SJSA1 (cell line): ENCODE measurements at regions not wholly inside any gene's neighbourhood (a gene's known extent, or its start where the extent isn't known, plus 50 kb on each side); places are given as distances from the start of the nearest gene placed in this dataset.
"Not testable (repeated sequence)": the region's sequence is repeated elsewhere in the genome, so short reads cannot be mapped to it uniquely, and the experiment has no call there.

Experiments
- DNase-seq, 2 experiments: peaks; one replicate each; pipeline ENCODE4 v3.0.0-alpha.2; 2015 to 2020; ENCODE audit warnings: low spot score in 2 of 2, low read depth in 1 of 2
- H3K27ac ChIP-seq: fragments of 250-450 bp; sonication (Bioruptor Pico); 2 replicates; pipeline ENCODE4 v1.5.1; 2020; ENCODE audit warnings: mild to moderate bottlenecking, moderate library complexity
- H3K27me3 ChIP-seq: fragments of 250-450 bp; sonication (Bioruptor Pico); replicated peaks from 2 replicates; pipeline ENCODE4 v1.5.1; 2020; ENCODE audit warnings: mild to moderate bottlenecking, moderate library complexity
- H3K36me3 ChIP-seq: fragments of 250-450 bp; sonication (Bioruptor Pico); 2 replicates; pipeline ENCODE4 v1.5.1; 2020; ENCODE audit warnings: mild to moderate bottlenecking
- H3K4me1 ChIP-seq: fragments of 250-450 bp; sonication (Bioruptor Pico); replicated peaks from 2 replicates; pipeline ENCODE4 v1.6.1; 2021; ENCODE audit warnings: mild to moderate bottlenecking
- H3K4me3 ChIP-seq: fragments of 250-450 bp; sonication (Bioruptor Pico); 2 replicates; pipeline ENCODE4 v1.5.1; 2020; ENCODE audit warnings: mild to moderate bottlenecking
- H3K9me3 ChIP-seq: fragments of 250-450 bp; sonication (Bioruptor Pico); replicated peaks from 2 replicates; pipeline ENCODE4 v1.5.1; 2020; ENCODE audit warnings: mild to moderate bottlenecking

DNA sequence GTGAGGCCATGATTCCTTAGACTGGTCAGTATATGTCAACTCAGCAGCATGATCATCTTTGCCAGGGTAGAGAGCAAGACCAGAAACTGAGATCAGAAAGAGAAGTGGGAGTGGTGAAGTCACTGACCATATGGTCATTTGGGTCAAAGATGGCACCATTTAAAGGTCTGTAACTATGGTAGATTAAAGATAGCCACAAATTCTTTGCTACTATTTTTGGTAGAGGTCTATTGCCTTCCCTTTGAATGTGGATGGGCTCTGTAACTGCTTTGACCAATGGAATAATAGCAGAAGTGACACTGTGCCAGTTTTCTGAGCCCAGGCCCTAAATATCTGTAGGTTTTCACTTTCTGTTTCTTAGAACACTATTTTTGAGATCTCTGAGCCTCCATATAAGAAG, 117.6 kb downstream of the PCSK1 start:
- no peak overlapping the region for H3K27ac ChIP-seq
- no peaks in the 10 kb centered on the region for H3K27me3 ChIP-seq
- no peaks in the 10 kb centered on the region for H3K4me1 ChIP-seq

DNA sequence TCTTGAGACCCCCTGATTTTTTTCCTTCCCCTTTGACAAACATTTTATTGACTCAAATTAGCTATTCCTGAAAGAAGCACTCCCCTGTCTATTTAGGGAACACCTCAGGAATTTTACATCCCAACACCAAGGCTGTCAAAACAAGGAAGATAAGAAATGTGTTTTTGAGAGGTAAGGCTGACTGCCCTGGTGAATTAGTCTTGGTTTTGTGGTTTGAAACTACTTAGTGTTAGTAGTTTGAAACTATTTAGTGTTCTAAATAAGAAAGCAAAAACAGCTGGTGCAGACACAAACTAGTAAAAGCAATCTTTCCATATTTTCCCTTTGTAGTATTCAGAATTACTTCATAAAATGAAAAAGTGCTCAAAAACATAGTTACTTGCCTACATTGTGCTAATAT, 120.7 kb downstream of the PCSK1 start:
- no peaks in the 10 kb centered on the region for H3K27me3 ChIP-seq
- DNase-seq: no peak
- H3K27ac ChIP-seq: no peak overlapping the region
- H3K4me3 ChIP-seq: no peak overlapping the region
- H3K9me3 ChIP-seq: no peaks in the 10 kb centered on the region
- H3K4me1 ChIP-seq: no peaks in the 10 kb centered on the region
- no peaks in the 10 kb centered on the region for H3K36me3 ChIP-seq

More for the DNA sequence above, 117.6 kb downstream of the PCSK1 start:
- Histone ChIP-seq H3K4me3 (no peak overlapping the region), H3K36me3 (no peaks in the 10 kb centered on the region), H3K9me3 (no peaks in the 10 kb centered on the region)
- no peak for DNase-seq

DNA sequence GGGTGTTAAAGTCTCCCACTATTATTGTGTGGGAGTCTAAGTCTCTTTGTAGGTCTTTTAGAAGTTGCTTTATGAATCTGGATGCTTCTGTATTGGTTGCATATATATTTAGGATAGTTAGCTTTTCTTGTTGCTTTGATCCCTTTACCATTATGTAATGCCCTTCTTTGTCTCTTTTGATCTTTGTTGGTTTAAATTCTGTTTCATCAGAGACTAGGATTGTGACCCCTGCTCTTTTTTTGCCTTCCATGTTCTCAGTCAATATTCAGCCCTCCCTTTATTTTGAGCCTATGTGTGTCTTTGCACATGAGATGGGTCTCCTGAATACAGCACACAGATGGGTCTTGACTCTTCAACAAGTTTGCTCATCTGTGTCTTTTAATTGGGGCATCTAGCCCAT, 126.0 kb downstream of the PCSK1 start:
- not testable (repeated sequence) for H3K4me3 ChIP-seq, H3K27me3 ChIP-seq, DNase-seq, H3K36me3 ChIP-seq, H3K27ac ChIP-seq, H3K4me1 ChIP-seq, H3K9me3 ChIP-seq

DNA sequence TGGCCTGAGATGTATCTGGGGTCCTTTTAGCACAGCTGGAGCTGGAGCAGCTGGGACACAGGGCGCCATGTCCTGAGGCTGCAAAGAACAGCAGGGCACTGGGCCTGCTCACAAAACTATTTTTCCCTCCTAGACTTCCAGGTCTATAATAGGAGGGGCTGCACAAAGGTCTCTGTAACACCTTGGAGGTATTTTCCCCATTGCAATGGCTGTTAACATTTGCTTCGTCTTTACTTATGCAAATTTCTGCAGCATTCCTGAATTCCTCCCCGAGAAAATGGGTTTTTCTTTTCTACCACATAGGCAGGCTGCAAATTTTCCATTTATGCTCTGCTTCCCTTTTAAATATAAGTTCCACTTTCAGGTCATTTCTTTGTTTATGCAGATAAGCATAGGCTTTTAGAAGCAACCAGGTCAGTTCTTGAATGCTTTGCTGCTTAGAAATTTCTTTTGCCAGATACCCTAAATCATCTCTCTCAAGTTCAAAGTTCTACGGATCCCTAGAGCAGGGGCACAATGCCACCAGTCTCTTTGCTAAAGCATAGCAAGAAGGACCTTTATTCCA, 130.8 kb downstream of the PCSK1 start:
- DNase-seq: no peak
- Histone ChIP-seq H3K4me1 (peaks cover 11% of the 10 kb centered on the region), H3K27me3 (no peaks in the 10 kb centered on the region), H3K4me3 (no peak overlapping the region), H3K36me3 (no peaks in the 10 kb centered on the region), H3K27ac (no peak overlapping the region), H3K9me3 (no peaks in the 10 kb centered on the region; the same call in 1 of the 2 replicates)

DNA sequence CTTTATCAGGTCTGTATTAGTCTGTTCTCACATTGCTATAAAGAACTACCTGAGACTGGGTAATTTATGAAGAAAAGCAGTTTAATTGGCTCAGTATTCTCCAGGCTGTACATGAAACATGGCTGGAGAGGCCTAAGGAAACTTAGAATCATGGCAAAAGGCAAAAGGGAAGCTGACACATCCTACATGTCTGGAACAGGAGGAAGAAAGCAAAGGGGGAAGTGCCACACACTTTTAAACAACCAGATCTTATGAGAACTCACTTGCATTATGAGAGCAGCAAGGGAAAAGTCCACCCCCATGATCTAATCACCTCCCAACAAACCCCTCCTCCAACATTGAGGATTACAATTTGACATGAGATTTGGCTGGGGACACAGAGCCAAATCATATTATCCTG, 132.1 kb downstream of the PCSK1 start:
- H3K4me1 ChIP-seq: peaks cover 11% of the 10 kb centered on the region
- H3K27me3 ChIP-seq: no peaks in the 10 kb centered on the region
- H3K27ac ChIP-seq: no peak overlapping the region
- H3K4me3 ChIP-seq: no peak overlapping the region
- DNase-seq: no peak
- no peaks in the 10 kb centered on the region; the same call in 1 of the 2 replicates for H3K9me3 ChIP-seq
- no peaks in the 10 kb centered on the region for H3K36me3 ChIP-seq

DNA sequence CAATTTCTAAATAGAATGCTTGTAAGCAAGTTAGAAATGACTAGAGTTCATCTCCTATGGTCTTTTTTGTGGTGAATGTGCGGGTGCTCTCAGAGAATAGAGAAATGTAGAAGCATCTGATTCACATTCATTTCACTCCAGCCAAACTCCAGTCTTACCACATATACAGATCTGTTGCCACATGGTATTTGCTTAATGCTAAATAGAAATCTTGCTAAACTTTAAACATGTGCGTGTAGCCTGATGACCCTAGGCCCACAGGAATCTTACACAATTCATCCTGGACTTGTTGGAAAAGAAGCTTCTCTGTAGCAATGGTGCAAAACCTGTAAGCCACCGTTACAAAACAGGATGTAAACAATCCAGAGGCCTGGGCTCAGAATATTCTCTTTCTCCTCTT, 135.2 kb downstream of the PCSK1 start:
- Histone ChIP-seq H3K4me1 (peaks cover 27% of the 10 kb centered on the region), H3K27ac (no peak overlapping the region), H3K9me3 (no peaks in the 10 kb centered on the region; the same call in 1 of the 2 replicates)

DNA sequence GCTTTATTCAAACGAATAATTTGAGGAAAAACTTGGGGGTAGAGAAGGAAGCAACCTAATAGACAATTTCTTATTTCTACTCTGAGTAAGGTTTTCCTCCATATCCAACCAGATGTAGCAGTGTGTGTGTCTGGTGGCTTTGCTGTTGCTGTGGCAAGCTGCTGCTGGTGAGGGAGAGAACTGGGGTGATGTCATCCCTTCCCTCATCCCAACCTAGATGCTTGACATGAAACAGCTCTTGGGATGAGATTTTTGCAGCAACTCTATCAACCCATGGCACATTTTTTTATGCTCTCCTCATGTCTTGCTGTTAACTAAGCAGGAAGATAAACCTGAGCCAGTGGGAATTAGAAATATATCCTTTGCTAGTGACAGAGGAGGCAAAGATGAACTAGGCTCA, 135.8 kb downstream of the PCSK1 start:
- DNase-seq: no peak
- H3K27ac ChIP-seq: no peak overlapping the region
- no peaks in the 10 kb centered on the region for H3K36me3 ChIP-seq
- H3K27me3 ChIP-seq: no peaks in the 10 kb centered on the region
- H3K4me1 ChIP-seq: peaks cover 27% of the 10 kb centered on the region
- H3K4me3 ChIP-seq: no peak overlapping the region
- H3K9me3 ChIP-seq: no peaks in the 10 kb centered on the region; the same call in 1 of the 2 replicates

More for the DNA sequence above, 135.2 kb downstream of the PCSK1 start:
- Histone ChIP-seq H3K4me3 (no peak overlapping the region), H3K27me3 (no peaks in the 10 kb centered on the region), H3K36me3 (no peaks in the 10 kb centered on the region)
- DNase-seq: peak in 1 of 2 experiments; percentile 33

DNA sequence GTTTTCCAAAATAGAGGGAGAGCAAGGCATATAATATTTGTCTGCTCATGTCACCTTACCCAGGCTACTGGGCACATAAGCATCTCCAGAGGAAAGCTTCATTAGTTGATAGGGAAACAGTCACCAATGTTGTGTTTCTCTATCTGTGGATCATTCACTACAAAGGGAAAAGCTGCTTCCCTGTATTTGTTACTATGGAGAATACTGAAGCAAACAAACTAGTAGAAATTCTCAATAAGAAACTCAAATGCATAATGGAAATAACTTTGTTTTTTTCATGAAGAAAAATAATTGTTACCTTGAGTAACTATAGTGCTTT, 138.2 kb downstream of the PCSK1 start:
- H3K9me3 ChIP-seq: no peaks in the 10 kb centered on the region
- no peak overlapping the region for H3K27ac ChIP-seq
- H3K4me1 ChIP-seq: peaks cover 27% of the 10 kb centered on the region
- H3K36me3 ChIP-seq: no peaks in the 10 kb centered on the region
- DNase-seq: no peak
- H3K4me3 ChIP-seq: no peak overlapping the region
- H3K27me3 ChIP-seq: no peaks in the 10 kb centered on the region

DNA sequence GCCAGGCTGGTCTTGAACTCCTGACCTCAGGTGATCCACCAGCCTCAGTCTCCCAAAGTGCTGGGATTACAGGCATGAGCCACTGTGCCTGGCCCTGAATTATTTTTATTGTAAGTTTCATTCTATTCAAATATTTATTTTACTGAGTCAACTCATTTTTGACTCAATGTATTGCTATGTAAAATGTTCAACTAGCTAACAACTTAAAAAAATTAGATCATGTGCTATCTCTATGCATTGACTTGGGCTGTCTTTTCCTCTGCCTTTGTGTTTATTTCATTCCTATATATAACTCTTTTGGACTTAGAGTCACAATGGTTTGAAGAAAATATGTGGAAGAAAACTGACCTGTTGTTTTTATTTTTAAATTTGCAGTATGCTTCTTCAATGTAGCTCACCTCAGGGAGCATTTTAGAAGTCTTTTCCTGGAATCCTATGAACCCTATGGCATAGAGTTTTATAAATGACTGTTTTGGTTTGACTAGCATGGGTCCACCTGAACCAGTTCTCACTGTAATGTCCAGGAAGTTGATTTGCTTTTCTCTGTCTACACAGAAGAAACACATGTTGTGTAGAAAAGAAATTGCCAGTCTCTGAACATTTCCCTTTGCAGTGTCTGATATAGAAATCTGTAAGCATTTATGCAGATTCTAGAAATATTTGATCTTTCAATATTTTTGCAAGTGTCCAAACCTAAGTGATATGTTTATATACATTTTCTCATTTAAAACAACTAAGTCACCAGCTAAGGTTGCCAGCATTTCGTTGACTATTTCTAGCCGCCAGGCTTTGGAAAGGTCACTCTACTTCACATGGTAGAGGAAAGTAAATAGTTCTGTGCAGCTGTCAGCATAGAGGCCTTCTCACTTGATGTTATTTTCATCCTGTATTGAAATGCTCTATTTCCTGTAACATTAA, 138.8 kb downstream of the PCSK1 start:
- Histone ChIP-seq H3K4me3 (no peak overlapping the region), H3K27me3 (no peaks in the 10 kb centered on the region), H3K36me3 (no peaks in the 10 kb centered on the region), H3K9me3 (no peaks in the 10 kb centered on the region), H3K4me1 (peaks cover 27% of the 10 kb centered on the region), H3K27ac (no peak overlapping the region)
- no peak for DNase-seq

DNA sequence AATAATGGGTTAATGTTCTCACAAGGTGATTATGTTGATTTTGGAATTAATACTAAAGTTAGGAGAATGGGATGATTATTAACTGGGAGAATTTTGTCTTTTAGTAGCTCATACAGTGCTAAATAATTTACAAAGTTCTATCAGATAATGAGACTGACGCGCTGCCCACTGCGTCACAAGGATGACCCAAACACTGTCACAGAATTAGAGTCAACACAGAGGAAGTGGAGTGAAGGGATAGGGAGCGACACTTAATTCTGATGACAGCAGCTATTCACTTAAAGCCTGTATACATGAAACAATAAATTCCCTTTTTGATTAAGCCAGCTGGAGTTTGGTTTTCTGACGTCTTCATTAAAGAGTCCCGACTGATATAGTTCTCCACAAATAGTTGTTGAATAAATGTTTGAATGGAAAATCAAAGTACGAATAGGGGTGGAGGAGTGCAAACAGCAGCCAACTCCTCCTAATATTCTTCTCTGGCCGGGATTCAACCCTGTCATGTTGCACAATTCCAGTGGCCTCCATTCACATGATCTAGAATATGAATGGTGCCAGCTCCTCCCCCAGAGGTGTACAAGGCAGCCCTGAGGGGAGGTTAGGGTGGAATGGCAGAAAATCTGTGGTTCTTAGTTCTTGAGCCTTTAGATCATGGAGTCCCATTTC, 140.3 kb downstream of the PCSK1 start:
- no peaks in the 10 kb centered on the region for H3K27me3 ChIP-seq
- no peak for DNase-seq
- peaks cover 20% of the 10 kb centered on the region for H3K4me1 ChIP-seq
- no peaks in the 10 kb centered on the region for H3K36me3 ChIP-seq
- H3K4me3 ChIP-seq: no peak overlapping the region
- no peaks in the 10 kb centered on the region for H3K9me3 ChIP-seq
- H3K27ac ChIP-seq: no peak overlapping the region

DNA sequence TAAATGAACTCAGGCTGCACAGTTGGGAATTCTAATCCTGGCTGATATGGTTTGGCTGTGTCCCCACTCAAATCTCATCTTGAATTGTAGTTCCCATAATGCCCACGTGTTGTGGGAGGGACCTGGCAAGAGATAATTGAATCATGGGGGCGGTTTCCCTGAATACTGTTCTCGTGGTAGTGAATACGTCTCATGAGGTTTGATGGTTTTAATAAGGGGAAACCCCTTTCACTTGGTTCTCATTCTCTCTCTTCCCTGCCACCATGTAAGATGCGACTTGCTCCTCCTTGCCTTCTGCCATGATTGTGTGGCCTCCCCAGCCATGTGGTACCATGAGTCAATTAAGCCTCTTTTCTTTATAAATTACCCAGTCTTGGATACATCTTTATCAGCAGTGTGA, 143.8 kb downstream of the PCSK1 start:
- H3K4me3 ChIP-seq, H3K36me3 ChIP-seq, H3K27me3 ChIP-seq, H3K9me3 ChIP-seq, H3K4me1 ChIP-seq, H3K27ac ChIP-seq, DNase-seq: not testable (repeated sequence)

DNA sequence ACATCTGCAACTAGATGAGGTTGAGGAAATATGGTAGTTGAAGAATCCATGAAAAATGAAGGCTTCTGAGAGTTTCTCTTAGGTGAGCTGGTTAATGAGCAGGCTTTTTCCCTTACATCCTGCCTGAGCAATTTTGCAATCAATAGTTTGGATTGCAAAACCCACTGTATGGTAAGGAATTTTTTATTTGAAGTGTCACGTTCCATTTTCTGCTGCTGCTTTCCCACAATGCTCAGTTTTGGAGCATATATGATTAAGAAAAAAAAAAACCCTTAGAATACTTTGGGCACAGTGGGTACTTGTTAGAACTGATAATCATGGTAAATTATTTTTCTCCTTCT, 144.2 kb downstream of the PCSK1 start:
- Histone ChIP-seq H3K9me3 (no peaks in the 10 kb centered on the region), H3K27me3 (no peaks in the 10 kb centered on the region), H3K27ac (no peak overlapping the region), H3K4me3 (no peak overlapping the region), H3K36me3 (no peaks in the 10 kb centered on the region), H3K4me1 (peaks cover 2% of the 10 kb centered on the region; the same call in 1 of the 2 replicates)
- no peak for DNase-seq

DNA sequence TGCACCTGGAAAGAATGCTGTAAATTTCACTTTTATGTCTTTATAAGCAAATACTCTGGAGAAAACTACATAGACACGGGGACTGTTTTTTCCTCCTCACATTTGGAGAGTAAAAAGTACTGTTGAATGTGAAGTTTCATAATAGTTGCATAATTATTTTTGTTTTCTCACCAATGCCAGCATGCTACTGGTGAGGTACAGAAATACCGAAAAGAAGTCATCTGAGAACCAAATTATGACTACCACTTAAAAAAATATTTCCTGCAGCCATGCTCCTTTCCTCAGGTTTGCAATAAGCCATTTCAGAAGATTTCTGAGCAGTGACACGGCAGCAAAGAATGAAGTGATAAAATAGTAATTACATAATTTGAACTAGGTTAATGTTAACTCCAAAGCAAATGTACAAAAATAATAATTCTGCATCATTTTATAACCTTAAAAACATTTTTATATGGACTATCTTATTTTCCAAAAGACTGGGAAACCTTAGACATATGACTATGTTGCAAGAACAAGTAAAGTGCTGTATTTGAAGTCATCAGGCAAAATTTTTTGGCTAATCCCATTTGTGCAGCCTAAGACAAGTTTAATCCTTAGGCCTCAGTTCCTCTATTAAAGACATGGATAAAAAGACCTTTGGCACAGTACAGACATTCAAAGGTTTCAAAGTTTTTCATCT, 144.7 kb downstream of the PCSK1 start:
- no peaks in the 10 kb centered on the region for H3K27me3 ChIP-seq
- DNase-seq: no peak
- no peaks in the 10 kb centered on the region for H3K4me1 ChIP-seq
- H3K27ac ChIP-seq: no peak overlapping the region
- H3K36me3 ChIP-seq: no peaks in the 10 kb centered on the region
- no peaks in the 10 kb centered on the region for H3K9me3 ChIP-seq
- H3K4me3 ChIP-seq: no peak overlapping the region

DNA sequence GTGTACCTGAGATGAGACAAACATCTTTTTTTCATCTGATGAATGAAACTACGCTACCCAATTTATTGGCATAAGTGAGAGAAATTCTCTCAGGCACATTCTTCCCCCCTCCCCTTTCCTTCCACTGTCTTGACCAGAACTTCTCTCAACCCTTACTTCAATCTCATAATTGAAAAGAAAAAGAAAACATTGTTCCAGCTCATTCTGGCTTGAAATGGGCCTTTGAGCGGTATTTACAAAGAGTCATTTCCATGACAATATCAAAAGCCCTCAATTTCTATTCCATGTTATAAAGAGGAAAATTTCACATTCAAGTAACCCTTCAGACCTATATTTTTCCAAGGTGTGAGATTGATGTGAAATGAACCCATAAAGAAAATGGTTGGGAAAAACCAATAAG, 145.9 kb downstream of the PCSK1 start:
- Histone ChIP-seq H3K9me3 (no peaks in the 10 kb centered on the region), H3K4me1 (no peaks in the 10 kb centered on the region), H3K36me3 (no peaks in the 10 kb centered on the region), H3K4me3 (no peak overlapping the region), H3K27ac (no peak overlapping the region), H3K27me3 (no peaks in the 10 kb centered on the region)
- DNase-seq: no peak
